Epithelial cell of prostate (primary cell): ENCODE measurements at regions not wholly inside any gene's neighbourhood (a gene's known extent, or its start where the extent isn't known, plus 50 kb on each side); places are given as distances from the start of the nearest gene placed in this dataset.

Source experiments
- DNase-seq: peaks from one replicate; pipeline ENCODE4 v3.0.0-alpha.2; 2011; ENCODE audit warnings: low read depth, low spot score
- H3K27ac ChIP-seq: fragments of 450-650 bp; 2 replicates; pipeline ENCODE4 v1.5.1; 2017; ENCODE audit warnings: mild to moderate bottlenecking

GRCh38 chr13:71935166-71935840, 68.3 kb upstream of the DACH1 start:
- H3K27ac ChIP-seq, result peak overlapping the region; percentile 87
- DNase-seq, result peak; percentile 69

GRCh38 chr13:71924931-71925330, 57.9 kb upstream of the DACH1 start:
- no peak for DNase-seq

GRCh38 chr13:71922194-71922593, 55.2 kb upstream of the DACH1 start:
- no peak for DNase-seq
- H3K27ac ChIP-seq, result no peak overlapping the region

More at GRCh38 chr13:71924931-71925330, 57.9 kb upstream of the DACH1 start:
- no peak overlapping the region for H3K27ac ChIP-seq
